Heart left ventricle (tissue), 16 donors: ENCODE measurements at regions not wholly inside any gene's neighbourhood (a gene's known extent, or its start where the extent isn't known, plus 50 kb on each side); places are given as distances from the start of the nearest gene placed in this dataset.

ENCODE experiments used
- ATAC-seq, 4 donors: fragments of 200-7000 bp; cut with Tn5 transposase; one replicate each; pipeline ENCODE4 v1.9.1; 2020 to 2022; ENCODE audit warnings: moderate library complexity in 4 of 4, mild to moderate bottlenecking in 3 of 4, moderate number of reproducible peaks in 1 of 4
- DNase-seq, 5 donors: peaks; one replicate each; pipeline ENCODE4 v3.0.0-alpha.2; 2020
- H3K27ac ChIP-seq, 12 donors: fragments of 200-600 bp; sonication (generic) in 4 of 12; one replicate each; pipeline versions ENCODE4 v1.5.0 to v1.8.0; 2016 to 2022; ENCODE audit warnings: mild to moderate bottlenecking in 2 of 12
- H3K27me3 ChIP-seq, 9 donors: fragments of 200-600 bp; sonication (generic) in 2 of 9; one replicate each; pipeline versions ENCODE4 v1.5.1 to v1.8.0; 2016 to 2022; ENCODE audit warnings: mild to moderate bottlenecking in 3 of 9
- H3K36me3 ChIP-seq, 9 donors: fragments of 200-600 bp; sonication (generic) in 2 of 9; one replicate each; pipeline versions ENCODE4 v1.5.0 to v1.8.0; 2018 to 2022; ENCODE audit warnings: mild to moderate bottlenecking in 2 of 9
- H3K4me1 ChIP-seq, 12 donors: fragments of 200-600 bp; sonication (generic) in 4 of 12; one replicate each; pipeline versions ENCODE4 v1.5.0 to v1.8.0; 2016 to 2022; ENCODE audit warnings: mild to moderate bottlenecking in 3 of 12
- H3K4me3 ChIP-seq, 12 donors: fragments of 200-600 bp; sonication (generic) in 4 of 12; one replicate each; pipeline versions ENCODE4 v1.5.0 to v1.8.0; 2017 to 2022; ENCODE audit warnings: mild to moderate bottlenecking in 9 of 12, moderate library complexity in 4 of 12
- H3K9me3 ChIP-seq, 12 donors: fragments of 200-600 bp; sonication (generic) in 4 of 12; one replicate each; pipeline versions ENCODE4 v1.5.0 to v1.8.0; 2016 to 2022; ENCODE audit warnings: mild to moderate bottlenecking in 1 of 12
- POLR2A ChIP-seq, 2 donors: fragments of 450-650 bp; IDR thresholded peaks; one replicate each; pipeline ENCODE4 v1.6.1; 2017; ENCODE audit warnings: antibody characterized with exemption in 2 of 2, mild to moderate bottlenecking in 2 of 2, moderate library complexity in 2 of 2
- WGBS, 4 donors: extraction: QIAGEN DNeasy Blood & Tissue Kit in 2 of 4; methylation state at CpG; one replicate each; pipeline versions ENCODE4 v1.1.5 to v1.1.7; 2013 to 2018; 5-methylcytosine and 5-hydroxymethylcytosine counted together
- intact Hi-C, 10 donors: fragments of 100-400 bp; cut with DNase I; formaldehyde crosslinking; loops; one replicate each; pipeline versions ENCODE4 v1.11.1 to v1.14.2; 2022
- TF ChIP-seq, protein P1 (sequence below), 12 donors: fragments of 200-600 bp; sonication (generic) in 4 of 12; IDR thresholded peaks; one replicate each; pipeline versions ENCODE4 v1.5.0 to v1.8.0; 2018 to 2022; ENCODE audit warnings: antibody characterized with exemption in 12 of 12, mild to moderate bottlenecking in 5 of 12
- donor health status: ischemic (EF 13 %, LVEDD 7.1; RV severe dilation, severe dysfunction).
- donor health status: healthy with polysubstance abuse.
- donor health status: DM: no; HTN: yes; CAD: no.
- donor health status: DM: no; HTN: no; CAD: no.
- donor health status: ischemic (EF 25% LVEDD 6.9; RV normal size, moderate dysfunction).
- donor health status: ischemic (EF 25% LVEDD 5.7; RV mildly dilated, moderate dysfunction).
- donor health status: healthy.
- donor health status: DM: yes; HTN: yes; CAD: no.
- donor health status: ischemic (EF 35%, LVEDD 5.7; RV mildly dilated, moderate dysfunction).
- donor health status: nonischemic (EF 11% LVEDD 7.7; RV severe dilation, severe dysfunction).
- donor health status: DM: yes; HTN: yes; CAD: no.
- donor health status: PGD.
- donor health status: ischemic (EF 29% LVEDD 5.4; RV normal size, mild dysfunction).
- donor health status: nonischemic (EF 23%, LVEDD 6.1; RV moderate dilation, normal function).

DNA sequence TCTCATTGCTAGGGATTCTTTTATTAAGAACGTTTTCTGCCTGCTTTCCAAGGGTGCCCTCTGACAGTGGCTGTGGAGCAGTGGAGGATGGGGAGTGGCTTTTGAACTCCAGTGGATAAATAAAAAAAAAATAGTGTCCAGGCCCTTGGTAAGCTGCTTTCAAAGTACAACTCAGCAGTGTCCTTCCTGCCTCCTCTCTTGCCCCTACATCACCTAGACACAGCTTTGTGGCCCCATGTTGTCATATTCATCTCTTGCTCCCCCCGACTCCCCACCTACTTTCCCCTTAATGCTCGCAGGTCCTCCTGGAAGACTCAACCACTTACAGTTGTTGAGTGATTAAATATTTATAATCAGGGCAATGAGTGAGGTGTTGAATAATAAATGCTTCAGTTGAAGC lies 880.9 kb downstream of the BCL11B start:
- H3K36me3 ChIP-seq = no peaks in the 10 kb centered on the region
- no peaks in the 10 kb centered on the region for H3K27me3 ChIP-seq
- intact Hi-C loops = no loop called here
- 62 to 73% (median 64%) methylated on average over 3 of the region's 3 CpGs for WGBS, 4 donors
- H3K4me1 ChIP-seq = no peaks in the 10 kb centered on the region
- no peak for ATAC-seq
- H3K4me3 ChIP-seq = no peak overlapping the region
- TF ChIP-seq POLR2A (IDR thresholded peaks at IDR 0.05) = no peak
- TF ChIP-seq, protein P1, sequence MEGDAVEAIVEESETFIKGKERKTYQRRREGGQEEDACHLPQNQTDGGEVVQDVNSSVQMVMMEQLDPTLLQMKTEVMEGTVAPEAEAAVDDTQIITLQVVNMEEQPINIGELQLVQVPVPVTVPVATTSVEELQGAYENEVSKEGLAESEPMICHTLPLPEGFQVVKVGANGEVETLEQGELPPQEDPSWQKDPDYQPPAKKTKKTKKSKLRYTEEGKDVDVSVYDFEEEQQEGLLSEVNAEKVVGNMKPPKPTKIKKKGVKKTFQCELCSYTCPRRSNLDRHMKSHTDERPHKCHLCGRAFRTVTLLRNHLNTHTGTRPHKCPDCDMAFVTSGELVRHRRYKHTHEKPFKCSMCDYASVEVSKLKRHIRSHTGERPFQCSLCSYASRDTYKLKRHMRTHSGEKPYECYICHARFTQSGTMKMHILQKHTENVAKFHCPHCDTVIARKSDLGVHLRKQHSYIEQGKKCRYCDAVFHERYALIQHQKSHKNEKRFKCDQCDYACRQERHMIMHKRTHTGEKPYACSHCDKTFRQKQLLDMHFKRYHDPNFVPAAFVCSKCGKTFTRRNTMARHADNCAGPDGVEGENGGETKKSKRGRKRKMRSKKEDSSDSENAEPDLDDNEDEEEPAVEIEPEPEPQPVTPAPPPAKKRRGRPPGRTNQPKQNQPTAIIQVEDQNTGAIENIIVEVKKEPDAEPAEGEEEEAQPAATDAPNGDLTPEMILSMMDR (IDR thresholded peaks at IDR 0.05) = no peak
- H3K27ac ChIP-seq = no peak overlapping the region
- no peak for DNase-seq
- no peaks in the 10 kb centered on the region for H3K9me3 ChIP-seq

DNA sequence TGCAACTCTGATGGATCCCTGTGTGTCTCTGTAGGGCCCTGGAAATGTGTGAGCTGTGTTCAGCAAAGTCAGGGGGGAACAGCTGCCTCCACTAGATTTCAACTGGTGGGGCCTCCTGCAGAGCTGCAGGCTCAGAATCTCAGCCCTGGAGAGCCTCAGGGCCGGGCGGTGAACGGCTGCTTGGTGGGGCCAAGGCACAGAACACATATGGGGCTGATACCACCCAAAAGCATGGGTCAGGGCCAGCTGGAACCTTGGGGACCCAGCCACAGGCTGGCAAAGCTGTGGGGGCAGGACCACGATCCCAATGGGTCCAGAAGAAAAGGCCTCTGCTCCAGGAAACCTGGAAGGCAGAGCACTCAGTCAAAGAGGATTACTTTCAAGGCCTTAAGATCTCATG lies 878.5 kb downstream of the BCL11B start:
- no peaks in the 10 kb centered on the region for H3K36me3 ChIP-seq
- no peaks in the 10 kb centered on the region for H3K9me3 ChIP-seq
- intact Hi-C loops = no loop called here
- no peaks in the 10 kb centered on the region for H3K4me1 ChIP-seq
- H3K27ac ChIP-seq = no peak overlapping the region
- H3K4me3 ChIP-seq = no peak overlapping the region
- peaks cover 0 to 12% (median 0%) of the 10 kb centered on the region in 9 donors for H3K27me3 ChIP-seq
- WGBS, 4 donors = 54 to 75% (median 65%) methylated on average over 3 to 4 of the region's 4 CpGs
- DNase-seq = no peak
- no peak for TF ChIP-seq POLR2A (IDR thresholded peaks at IDR 0.05)
- TF ChIP-seq, protein P1 (IDR thresholded peaks at IDR 0.05) = no peak
- ATAC-seq = no peak

DNA sequence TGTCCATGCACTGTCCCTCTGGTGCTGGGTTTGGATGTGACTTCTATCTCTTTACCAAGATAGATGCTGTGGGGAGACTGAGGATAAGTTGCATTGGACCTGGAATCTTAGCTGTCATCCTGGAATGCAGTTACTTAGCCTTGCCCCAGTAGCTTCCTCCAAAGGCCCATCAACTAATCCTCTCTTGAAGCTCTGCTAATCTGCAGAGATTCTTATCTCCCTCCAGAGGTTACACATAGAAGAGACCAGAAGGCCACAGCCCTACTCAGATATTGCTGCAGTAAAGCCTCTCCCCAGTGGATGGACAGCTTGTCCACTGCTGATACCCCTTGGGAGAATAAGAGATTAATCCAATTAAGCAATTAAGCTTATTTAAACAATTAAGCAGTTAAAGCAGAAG lies 867.2 kb downstream of the BCL11B start:
- Histone ChIP-seq H3K9me3 (no peaks in the 10 kb centered on the region), H3K27ac (no peak overlapping the region), H3K4me1 (no peaks in the 10 kb centered on the region), H3K36me3 (no peaks in the 10 kb centered on the region), H3K4me3 (no peak overlapping the region), H3K27me3 (no peaks in the 10 kb centered on the region)
- TF ChIP-seq POLR2A (IDR thresholded peaks at IDR 0.05) = no peak
- TF ChIP-seq, protein P1 (IDR thresholded peaks at IDR 0.05) = no peak
- intact Hi-C loops = no loop called here
- no peak for DNase-seq
- ATAC-seq = no peak

DNA sequence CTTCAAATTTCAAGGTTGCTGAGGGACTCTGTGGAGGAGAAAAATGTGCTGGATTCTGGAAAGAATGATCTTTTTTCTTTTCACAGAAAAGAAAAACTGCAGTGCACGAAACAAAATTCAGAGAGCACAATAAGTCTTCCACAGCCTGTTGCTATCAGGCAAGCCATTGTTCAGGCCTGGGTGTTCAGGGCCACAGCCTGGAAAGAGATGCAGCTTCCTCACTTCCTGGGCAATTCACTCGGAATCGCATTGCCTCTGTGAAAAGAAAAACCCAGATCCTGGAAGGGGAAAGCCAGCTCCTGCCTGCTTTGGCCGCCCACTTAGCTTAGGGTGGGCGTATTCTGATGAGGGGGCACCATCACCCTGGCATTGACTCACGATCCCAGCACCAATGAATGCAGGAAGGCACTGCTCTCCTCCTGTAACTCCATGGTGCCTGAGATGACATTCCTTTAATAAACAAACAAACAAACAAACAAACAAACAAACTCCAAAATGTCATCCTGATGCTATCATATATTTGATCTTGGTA lies 863.9 kb downstream of the BCL11B start:
- H3K4me1 ChIP-seq = no peaks in the 10 kb centered on the region
- 63 to 73% (median 70%) methylated on average over 6 of the region's 6 CpGs for WGBS, 4 donors
- DNase-seq (no peak), ATAC-seq (no peak)
- no peaks in the 10 kb centered on the region for H3K36me3 ChIP-seq
- no peaks in the 10 kb centered on the region for H3K27me3 ChIP-seq
- no peak overlapping the region for H3K27ac ChIP-seq
- no peaks in the 10 kb centered on the region for H3K9me3 ChIP-seq
- no peak for TF ChIP-seq POLR2A (IDR thresholded peaks at IDR 0.05)
- TF ChIP-seq, protein P1 (IDR thresholded peaks at IDR 0.05) = no peak
- intact Hi-C loops = no loop called here
- no peak overlapping the region for H3K4me3 ChIP-seq
